8988T (cell line): ENCODE measurements at regions not wholly inside any gene's neighbourhood (a gene's known extent, or its start where the extent isn't known, plus 50 kb on each side); places are given as distances from the start of the nearest gene placed in this dataset.
"Not testable (repeated sequence)": the region's sequence is repeated elsewhere in the genome, so short reads cannot be mapped to it uniquely, and the experiment has no call there.

Experiments used
- DNase-seq: peaks from one replicate; pipeline ENCODE4 v3.0.0; 2011

- DNase-seq: no peak
Observed at GRCh38 chr6:15758631-15759215, 95.9 kb upstream of the DTNBP1 start.

- DNase-seq: no peak
Observed at GRCh38 chr6:15755526-15755925, 92.7 kb upstream of the DTNBP1 start.

GRCh38 chr6:15754706-15755079 lies 91.9 kb upstream of the DTNBP1 start:
- DNase-seq: no peak

GRCh38 chr6:15754035-15754705 lies 91.3 kb upstream of the DTNBP1 start:
- peak; percentile 15 for DNase-seq

GRCh38 chr6:15752820-15753219 lies 90.0 kb upstream of the DTNBP1 start:
- DNase-seq: no peak

- DNase-seq: no peak
Observed at GRCh38 chr6:15751721-15752350, 89.0 kb upstream of the DTNBP1 start.

- no peak for DNase-seq
Observed at GRCh38 chr6:15748341-15748740, 85.5 kb upstream of the DTNBP1 start.

GRCh38 chr6:15747354-15747883 lies 84.6 kb upstream of the DTNBP1 start:
- no peak for DNase-seq

GRCh38 chr6:15745781-15746180 lies 83.0 kb upstream of the DTNBP1 start:
- DNase-seq: no peak

- DNase-seq: no peak
Observed at GRCh38 chr6:15744818-15745402, 82.1 kb upstream of the DTNBP1 start.

GRCh38 chr6:15742013-15742412 lies 79.2 kb upstream of the DTNBP1 start:
- DNase-seq: not testable (repeated sequence)

GRCh38 chr6:15741405-15741804 lies 78.6 kb upstream of the DTNBP1 start:
- no peak for DNase-seq

GRCh38 chr6:15739867-15740266 lies 77.0 kb upstream of the DTNBP1 start:
- DNase-seq: no peak

- no peak for DNase-seq
Observed at GRCh38 chr6:15739353-15739752, 76.5 kb upstream of the DTNBP1 start.

- DNase-seq: not testable (repeated sequence)
Observed at GRCh38 chr6:15738195-15738594, 75.4 kb upstream of the DTNBP1 start.

- DNase-seq: no peak
Observed at GRCh38 chr6:15736297-15736696, 73.5 kb upstream of the DTNBP1 start.

- no peak for DNase-seq
Observed at GRCh38 chr6:15735567-15736265, 72.9 kb upstream of the DTNBP1 start.

GRCh38 chr6:15734118-15734897 lies 71.5 kb upstream of the DTNBP1 start:
- DNase-seq: no peak

- DNase-seq: no peak
Observed at GRCh38 chr6:15730922-15731321, 68.1 kb upstream of the DTNBP1 start.

- DNase-seq: no peak
Observed at GRCh38 chr6:15730442-15730841, 67.6 kb upstream of the DTNBP1 start.

- no peak for DNase-seq
Observed at GRCh38 chr6:15722731-15723130, 59.9 kb upstream of the DTNBP1 start.

GRCh38 chr6:15716889-15717288 lies 54.1 kb upstream of the DTNBP1 start:
- no peak for DNase-seq
